OCI-M2 (cell line): ENCODE measurements at regions not wholly inside any gene's neighbourhood (a gene's known extent, or its start where the extent isn't known, plus 50 kb on each side); places are given as distances from the start of the nearest gene placed in this dataset.

Source experiments
- DNase-seq: peaks from one replicate; lab custom pipeline; 2025; ENCODE audit not compliant: unreplicated experiment; lab: John Stamatoyannopoulos, UW

DNA sequence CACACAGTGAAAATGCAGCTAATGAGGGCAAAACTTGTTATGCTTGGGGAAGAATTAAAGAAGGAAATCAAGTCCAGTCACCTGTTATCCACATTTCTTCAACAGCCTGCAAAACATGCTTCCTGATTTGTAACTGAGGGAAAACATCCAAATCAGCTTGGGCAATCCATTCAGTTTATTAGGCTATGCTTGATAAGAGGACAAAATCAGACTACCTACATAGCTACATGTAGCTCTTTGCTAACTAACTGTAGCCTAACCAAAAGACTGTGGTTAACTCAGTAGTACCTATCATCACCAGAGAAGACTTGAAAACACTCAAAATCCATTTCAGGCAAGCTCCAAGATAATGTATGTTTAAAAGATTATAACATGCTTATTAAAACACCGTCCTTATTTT lies 436.4 kb downstream of the SHQ1 start:
- no peak for DNase-seq

DNA sequence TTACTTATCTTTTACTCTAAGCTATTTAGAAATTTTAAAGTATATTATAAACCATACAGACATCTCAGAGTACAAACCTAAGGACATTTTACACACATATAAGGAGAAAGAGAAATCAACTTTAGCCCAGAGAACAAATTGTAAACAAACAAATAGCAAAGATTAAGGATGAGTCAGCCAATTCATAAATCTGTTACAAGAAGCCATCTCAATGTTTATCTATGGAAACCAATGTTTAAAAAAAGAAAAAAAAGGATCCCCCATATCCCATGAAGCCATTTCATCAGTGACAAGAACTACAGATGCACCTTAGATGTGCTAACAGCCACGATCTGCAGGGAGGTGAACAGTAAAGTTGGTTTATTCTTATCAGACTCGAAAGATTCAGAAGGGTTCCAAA lies 437.1 kb downstream of the SHQ1 start:
- no peak for DNase-seq

DNA sequence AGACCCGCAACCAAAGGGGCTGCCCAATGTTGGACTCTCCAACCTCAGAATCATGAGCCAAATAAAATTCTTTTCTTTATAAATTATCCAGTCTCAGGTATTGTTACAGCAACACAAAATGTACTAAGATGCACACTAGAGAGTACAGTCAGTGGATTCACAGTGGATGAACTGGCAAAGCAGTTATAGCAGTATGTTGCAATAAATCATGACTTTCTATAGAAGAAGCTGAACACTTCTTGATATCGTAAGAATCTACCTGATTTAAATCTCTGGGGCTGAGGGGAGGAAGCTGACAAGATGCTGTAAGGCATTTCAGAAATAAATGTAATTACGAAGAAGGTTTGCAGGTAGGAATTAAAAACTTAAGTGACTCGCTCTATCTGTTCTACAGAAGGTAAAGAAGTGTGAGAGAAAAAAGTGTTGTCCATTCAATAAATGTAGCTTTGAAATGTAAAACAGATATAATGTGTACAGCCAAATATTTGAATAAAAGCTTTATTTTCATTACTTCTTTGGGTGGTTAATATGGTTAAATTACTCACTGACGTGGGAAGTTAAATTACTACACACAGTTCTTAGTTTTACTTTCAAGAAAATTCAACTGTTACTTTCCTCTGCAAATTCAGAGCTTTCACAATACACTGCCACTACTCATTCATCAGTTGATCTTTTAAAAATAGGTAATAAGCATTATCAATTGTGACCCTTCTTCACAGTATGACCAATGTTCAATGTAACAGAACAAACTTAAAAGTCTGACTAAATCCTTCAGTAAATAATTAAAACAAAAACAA lies 439.1 kb downstream of the SHQ1 start:
- no peak for DNase-seq

DNA sequence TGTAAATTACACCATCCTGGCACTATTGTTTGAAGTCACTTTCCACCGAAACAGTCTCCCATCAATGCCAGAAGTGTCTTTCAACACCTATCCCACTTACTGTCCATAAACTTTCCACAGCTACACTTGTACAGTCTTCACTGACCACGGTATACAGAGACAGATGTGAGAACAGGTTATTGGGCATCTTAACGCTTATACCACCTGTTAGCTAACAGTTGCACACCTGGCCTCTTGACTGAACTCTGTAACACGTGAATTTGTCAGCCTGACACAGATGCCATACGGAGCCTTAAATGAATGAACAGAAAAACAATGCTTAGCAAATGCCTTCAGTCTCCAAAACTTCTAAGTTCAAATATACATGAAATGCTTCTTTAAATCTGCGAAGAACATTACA lies 440.5 kb downstream of the SHQ1 start:
- no peak for DNase-seq

DNA sequence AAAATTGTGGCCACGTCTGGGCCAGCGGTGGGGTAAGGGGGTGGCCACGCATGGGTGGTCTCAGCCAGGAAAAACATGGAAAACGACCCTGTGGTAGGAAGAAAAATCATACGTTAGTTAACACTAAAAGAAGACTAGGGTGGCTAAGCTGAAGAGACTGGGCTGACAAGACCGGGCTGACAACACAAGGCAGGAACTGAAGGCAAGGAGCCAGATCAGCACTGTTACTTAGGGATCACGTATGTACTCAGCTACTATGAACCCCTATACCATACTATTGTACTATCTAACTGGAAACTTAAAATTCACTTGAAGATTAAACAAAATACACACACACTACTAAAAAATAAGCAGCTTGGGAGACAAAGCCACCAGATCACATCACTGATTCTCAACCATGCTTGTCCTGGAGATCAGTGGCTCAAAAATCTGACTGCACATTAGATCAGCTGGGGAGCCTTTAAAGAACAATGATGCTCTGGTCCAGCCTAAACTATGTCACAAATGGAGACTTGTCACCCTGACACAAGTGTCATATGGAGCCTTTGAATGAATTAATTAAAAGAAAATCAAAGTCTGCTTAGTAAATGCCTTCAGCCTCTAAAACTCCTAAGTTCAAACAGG lies 442.2 kb downstream of the SHQ1 start:
- DNase-seq: no peak

DNA sequence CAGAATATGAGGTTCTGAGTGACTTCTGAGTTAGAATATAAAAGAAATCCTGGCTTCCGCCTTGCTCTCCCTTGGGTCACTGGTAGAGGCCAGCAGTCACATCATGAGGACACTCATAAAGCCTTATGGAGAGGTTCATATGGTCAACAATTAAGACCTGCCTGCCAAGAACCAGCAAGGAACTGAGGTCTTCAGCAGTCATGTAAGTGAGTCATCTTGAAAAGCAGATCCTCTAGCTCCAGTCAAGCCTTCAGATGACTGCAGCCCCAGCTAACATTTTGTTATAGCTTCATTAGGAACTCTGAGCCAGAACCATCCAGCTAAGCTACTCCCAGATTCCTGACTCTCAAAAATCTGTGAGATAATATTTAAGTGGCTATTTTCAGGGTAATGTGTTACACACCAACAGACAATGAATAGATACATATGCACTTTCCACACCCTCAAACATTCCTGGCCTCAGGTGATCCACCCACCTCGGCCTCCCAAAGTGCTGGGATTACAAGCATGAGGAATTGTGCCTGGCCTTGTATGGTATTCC lies 447.2 kb downstream of the SHQ1 start:
- no peak for DNase-seq

DNA sequence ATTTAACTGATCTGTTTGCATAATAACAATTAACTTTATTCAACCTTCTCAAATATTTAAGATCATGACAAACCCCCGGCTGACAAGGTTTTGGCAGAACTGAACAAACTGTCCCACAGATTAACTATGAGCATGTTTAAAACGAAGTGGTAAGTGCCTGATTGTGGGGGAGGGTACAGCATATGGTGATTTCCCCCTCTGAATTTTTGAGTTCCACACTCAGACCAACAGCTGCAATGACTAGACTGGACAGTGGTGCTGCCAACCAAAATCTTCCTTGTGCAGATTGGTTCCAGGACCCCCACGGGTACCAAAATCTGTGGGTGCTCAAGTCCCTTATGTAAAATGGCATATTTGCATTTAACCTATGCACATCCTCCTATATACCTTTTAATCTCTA lies 449.5 kb downstream of the SHQ1 start:
- no peak for DNase-seq

DNA sequence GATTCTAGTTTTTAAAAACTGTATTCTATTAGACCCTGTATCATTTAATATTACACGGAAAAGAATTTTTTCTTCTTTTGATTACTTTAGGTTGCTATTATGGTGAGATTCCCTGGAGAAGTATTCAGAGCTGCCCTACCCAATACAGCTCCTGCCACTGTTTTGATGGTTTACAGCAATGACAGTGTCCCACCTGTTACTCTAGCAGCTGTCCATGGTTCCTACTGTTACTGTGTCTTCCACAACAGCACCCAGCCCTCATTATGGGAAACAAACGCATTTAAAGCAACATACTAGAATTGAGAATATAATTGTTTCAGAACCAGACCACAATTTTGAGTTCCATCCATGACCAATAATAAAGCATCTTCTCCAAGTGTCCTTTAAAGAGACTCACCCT lies 450.7 kb downstream of the SHQ1 start:
- no peak for DNase-seq

DNA sequence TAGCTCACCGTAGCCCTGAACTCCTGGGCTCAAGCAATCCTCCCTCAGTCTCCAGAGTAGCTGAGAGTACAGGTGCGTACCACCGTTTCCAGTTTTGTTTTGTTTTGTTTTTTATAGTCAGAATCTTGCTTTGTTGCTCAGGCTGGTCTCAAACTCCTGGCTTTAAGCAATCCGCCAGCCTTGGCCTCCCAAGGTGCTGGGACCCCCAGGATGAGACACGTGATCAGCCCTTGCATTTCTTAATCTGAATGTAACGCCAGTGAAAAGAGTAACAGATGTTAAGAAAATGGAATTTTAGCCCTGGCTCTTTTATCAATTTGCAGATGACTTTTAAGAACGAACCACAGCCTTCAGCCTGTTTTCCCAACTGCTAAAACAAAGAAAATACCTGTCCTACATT lies 451.3 kb downstream of the SHQ1 start:
- DNase-seq: no peak

DNA sequence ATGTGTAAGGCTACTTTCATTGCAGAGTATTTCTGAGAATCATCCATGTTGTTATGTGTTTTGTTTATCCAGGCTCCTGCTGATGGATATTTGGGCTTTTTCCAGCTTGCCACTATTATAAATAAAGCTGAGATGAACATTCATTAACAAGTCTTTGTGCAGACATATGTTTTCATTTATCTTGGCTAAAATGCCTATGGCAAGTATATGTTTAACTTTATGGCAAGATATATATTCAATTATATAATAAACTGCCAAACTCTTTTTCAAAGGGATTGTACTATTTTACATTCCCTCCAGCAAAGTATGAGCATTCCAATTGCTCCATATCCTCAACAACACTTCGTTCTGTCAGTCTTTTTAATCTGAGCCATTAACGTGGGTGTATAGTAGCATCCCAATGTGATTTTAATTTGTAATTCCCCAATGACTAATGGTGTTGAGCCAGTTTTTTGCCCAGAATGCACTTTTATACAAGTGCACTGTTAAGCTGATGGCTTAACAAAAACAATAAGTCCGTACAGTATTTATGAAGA lies 452.4 kb downstream of the SHQ1 start:
- DNase-seq: no peak

DNA sequence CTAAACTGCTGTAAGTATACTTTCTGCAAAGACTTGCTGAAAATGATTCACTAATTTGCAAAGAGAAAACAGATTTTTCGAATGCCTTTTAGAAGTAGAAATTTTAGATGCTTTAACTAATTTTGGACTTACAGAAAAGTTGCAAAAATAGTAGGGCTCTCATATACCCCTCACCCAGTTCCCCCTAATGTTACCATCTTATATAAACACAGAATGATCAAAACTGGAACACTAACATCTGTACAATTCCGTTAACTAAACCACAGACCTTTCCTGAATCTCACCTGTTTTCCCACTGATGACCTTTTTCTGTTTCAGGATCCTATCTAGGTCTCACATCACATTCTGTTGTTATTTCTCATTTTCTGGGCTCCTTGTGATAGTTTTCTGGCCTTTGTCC lies 454.8 kb downstream of the SHQ1 start:
- DNase-seq: no peak

DNA sequence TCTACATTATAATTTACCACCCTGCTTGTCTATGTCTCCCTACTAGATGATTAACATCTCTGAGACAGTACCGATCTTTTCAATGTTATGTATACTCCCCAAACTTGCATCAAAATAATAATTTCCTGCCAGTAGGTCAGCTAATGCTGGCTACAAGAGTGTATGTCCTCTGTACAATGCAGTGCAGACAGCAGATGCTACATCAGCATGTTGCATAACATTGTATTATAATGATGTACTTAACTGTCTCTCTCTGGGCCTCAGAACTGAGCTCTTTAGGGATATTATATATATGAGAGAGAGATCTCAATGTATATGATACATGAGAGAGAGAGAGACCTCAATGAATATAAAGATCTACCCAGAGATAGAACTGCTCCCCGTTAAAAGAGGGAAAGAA lies 456.6 kb downstream of the SHQ1 start:
- DNase-seq: no peak

DNA sequence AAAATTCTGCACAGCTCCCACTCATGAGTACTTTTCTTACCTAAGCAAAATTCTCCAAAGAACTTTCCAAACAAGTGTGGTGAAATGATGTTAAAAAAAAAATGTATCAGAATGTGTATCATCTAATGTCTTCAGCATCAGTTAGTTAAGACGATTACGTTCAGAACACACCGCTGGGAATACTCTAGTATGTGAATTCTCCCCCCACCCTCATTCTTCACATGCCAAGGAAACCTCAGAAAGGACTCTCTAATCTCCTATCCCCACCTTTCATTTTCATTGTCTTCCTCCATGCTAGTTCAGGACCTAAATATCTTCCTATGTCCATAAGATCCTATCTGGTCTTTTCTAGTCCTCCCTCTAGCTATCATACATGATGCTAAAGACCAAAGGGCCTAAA lies 457.4 kb downstream of the SHQ1 start:
- no peak for DNase-seq

DNA sequence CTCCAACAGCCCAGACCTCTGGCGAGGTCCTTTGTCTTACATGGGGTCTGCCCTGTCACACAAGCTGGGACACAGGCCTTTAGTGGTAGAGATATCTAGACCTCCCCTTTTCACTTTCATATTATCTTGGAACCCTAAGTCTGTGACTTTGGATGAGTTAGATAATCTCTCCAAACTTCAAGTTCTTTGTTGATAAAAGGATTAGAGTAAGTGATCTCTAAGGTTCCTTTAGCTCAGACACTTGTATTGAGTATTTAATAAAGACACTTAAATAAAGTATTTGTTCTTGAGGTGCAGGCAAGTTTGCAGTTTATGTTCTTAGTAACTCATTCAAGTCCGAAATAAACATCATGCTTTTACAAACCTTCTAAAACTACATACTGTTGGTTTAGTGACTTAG lies 459.6 kb downstream of the SHQ1 start:
- no peak for DNase-seq

DNA sequence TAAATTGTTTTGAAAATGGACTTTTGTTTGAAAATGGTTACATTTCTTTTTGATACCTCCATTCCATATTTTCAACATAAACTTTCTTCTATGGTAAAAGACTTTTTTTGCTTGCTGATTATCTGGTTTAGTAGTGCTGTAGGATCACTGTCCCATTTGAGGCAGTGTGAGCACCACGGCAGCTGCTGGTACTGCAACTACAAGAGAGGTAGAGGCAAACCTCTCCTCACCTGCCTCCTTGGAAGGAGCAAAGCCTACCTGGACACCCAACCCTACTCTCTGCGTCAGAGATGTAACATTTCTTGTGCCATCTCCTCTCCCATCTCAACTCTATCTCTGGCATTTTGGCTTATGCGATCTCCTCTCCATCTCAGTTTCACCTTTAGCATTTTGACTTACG lies 460.1 kb downstream of the SHQ1 start:
- no peak for DNase-seq

DNA sequence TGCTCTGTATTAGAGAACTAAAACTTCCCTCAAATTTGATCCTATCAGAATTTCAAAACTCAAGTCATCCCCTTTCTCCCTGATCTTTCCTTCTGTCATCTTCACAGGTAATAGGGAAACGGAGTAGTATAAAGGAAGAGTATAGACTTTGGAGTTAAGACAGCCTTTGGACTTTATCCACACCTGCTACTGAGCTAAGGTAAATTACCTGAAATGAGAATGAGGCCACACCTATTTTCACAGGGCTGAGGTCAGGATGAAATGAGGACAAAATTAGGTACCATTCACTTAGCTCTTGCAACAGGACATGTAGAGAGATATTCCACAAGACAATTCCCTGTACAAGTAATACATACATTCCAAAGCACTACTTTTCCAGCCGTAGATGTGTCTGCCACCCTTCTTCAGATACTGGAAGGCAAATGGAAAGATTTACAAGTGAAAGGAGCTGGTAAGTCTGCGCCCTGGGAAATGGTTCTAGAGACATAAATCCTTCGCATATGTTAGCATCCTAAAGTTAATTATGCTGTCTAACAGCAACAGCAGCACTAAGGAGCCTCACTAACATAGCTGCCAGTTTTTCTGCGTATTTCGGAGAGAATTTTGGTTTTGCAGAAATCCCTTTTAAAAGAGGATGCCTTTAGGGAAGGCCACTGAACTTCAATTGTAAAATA lies 461.8 kb downstream of the SHQ1 start:
- DNase-seq: no peak

DNA sequence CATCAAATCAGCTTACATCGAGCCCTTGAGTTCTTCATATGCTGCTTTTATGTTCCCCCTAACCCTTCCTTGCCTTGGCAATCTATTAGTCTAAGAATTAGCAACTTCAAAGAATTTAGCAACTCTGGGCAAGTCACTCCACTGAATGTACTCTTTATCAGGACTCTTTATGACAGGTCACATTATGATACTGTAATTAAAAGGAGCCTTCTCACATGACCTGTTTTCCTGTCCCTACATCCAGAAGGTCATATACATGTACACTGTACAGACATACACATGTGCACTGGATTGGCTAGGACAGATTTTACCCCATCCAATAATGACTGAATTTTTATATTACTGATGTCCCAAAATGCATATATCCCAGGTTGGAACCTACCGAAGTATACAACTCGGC lies 463.1 kb downstream of the SHQ1 start:
- DNase-seq: no peak

DNA sequence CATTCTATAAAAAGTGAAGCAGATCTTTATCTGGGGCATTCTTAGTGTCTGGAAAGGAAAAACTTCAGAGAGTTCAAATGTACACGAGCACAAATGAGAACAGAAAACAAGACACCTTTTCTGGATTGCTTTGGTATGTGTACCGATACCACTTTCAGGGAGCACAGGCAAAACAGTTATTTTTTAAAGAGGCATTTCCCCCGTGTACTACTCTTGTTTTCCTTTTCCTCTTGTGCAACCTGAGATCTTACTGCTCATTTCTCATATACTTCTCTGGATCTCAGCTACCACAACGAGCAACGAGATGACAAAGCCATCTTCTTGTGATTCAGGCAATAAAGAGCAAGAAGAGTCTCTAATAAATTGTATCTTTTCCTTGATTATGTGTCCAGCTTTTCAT lies 463.6 kb downstream of the SHQ1 start:
- no peak for DNase-seq

DNA sequence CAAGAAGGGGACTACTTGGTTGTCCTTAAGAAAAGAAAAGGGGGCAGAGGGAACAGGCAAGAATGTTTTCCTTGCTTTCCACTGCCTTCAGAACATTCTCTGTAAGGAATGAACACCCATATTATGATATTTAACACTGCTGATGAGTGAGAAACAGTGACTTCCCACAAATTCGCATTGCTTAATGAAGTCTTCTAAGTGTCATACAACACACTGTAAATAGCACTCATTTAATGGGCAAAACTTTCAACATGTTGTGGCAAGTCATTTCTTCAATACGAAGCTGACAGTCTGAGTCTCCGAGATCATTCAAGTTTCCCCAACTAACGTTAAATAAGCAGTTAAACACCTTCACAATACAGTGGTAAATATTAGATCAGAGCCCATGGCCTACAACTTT lies 464.4 kb downstream of the SHQ1 start:
- no peak for DNase-seq

DNA sequence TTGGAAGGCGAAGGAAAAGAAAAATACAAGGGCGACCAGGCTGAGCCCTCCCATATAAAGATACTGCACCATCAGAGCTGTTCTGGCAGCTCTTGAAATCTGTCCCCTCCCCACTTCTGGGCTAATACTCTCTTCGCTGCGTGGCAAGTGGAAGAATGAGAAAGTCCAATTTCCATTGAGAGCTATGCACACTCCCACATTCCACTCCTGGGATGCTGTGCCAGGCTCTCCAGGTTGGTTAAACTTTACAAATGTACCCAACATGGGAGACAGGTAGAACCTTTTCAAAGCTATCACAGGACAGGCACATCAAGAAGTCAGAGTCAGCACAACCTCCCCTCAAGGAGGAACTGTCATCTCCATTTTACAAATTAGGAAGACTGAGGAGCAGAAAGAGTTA lies 465.0 kb downstream of the SHQ1 start:
- DNase-seq: no peak

DNA sequence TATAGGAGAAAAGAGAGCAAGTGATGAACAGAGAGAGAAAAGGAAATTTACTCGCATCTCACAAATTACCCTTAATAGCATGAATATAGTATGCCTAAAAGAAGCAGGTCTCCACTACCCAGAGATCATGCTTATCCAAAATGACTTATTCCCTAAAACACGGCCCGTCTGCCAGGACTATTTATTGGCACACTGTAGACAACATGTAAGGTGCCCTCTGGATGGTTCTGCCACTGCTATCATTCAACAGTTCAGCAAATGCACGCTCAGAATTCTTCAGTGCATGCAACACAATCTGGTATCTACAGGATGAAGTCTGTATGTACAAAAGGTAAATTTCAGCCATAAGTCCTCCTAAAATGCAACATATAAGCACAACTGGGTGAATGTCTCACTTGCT lies 465.8 kb downstream of the SHQ1 start:
- no peak for DNase-seq

DNA sequence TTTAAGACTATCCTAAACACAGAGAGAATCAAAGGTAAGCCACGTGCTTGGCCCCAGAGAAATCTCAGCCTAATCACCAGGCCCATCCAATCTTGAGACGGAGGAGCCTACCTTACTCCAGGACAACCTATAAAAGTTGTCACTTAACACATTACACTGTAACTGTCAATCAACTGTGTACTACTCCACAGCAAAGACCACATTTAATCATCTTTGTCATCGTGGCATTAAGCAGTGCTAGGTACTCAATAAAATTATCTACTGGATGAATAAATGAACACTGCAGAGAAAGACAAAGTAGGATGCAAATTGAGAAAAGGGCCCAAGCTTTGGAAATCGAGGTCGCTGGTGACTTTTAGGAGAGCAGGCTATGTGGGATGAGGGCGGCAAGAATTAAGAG lies 466.7 kb downstream of the SHQ1 start:
- no peak for DNase-seq
